VCaP (cell line): ENCODE measurements at regions not wholly inside any gene's neighbourhood (a gene's known extent, or its start where the extent isn't known, plus 50 kb on each side); places are given as distances from the start of the nearest gene placed in this dataset.

ENCODE experiments used
- H3K27ac ChIP-seq: fragments of 450-650 bp; 2 replicates; pipeline ENCODE4 v1.5.1; 2017
- CTCF ChIP-seq: fragments of 450-650 bp; conservative IDR thresholded peaks from 2 replicates; pipeline ENCODE4 v1.5.1; 2017; ENCODE audit warnings: mild to moderate bottlenecking, moderate library complexity

- TF ChIP-seq CTCF, result no peak
- no peak overlapping the region for H3K27ac ChIP-seq
Measured at GRCh38 chrX:125395626-125396025, 76.0 kb downstream of the TEX13C start.

- no peak overlapping the region for H3K27ac ChIP-seq
- no peak for TF ChIP-seq CTCF
Measured at GRCh38 chrX:125398959-125399440, 79.3 kb downstream of the TEX13C start.

GRCh38 chrX:125402807-125403206 is 83.1 kb downstream of the TEX13C start:
- TF ChIP-seq CTCF, result no peak
- no peak overlapping the region for H3K27ac ChIP-seq

GRCh38 chrX:125404667-125405160 is 85.0 kb downstream of the TEX13C start:
- H3K27ac ChIP-seq, result no peak overlapping the region
- TF ChIP-seq CTCF, result no peak

- no peak overlapping the region for H3K27ac ChIP-seq
- no peak for TF ChIP-seq CTCF
Measured at GRCh38 chrX:125405339-125405738, 85.7 kb downstream of the TEX13C start.

- no peak overlapping the region for H3K27ac ChIP-seq
- TF ChIP-seq CTCF, result no peak
Measured at GRCh38 chrX:125407314-125407713, 87.6 kb downstream of the TEX13C start.

GRCh38 chrX:125420809-125421208 is 101.1 kb downstream of the TEX13C start:
- H3K27ac ChIP-seq, result no peak overlapping the region
- no peak for TF ChIP-seq CTCF
